HG03575 (cell line): ENCODE measurements at regions not wholly inside any gene's neighbourhood (a gene's known extent, or its start where the extent isn't known, plus 50 kb on each side); places are given as distances from the start of the nearest gene placed in this dataset.

Experiments
- ATAC-seq: cut with Tn5 transposase; IDR thresholded peaks from one replicate; pipeline ENCODE4 v1.9.1; 2021; ENCODE audit not compliant: unreplicated experiment, insufficient number of reproducible peaks, low FRiP score; ENCODE audit errors: extremely low read depth

DNA sequence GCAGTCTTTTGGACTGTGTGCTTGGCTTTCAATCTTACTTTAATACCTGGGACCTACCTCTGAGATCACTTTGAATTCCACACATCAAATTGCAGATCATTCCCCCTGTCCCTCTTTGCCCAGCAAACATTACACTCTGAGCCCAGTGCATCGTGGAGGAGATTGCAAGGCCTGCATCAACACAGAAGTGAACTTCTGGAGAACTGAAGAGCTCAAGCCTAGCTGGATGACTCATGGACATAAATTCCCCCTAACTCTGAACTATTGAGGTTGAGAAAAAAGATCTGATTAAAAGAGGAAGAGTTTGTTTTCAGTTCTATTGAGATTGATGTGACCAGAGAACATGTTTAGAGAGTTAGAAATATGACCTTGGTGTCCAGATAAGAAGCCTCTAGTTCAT lies 316.0 kb upstream of the DMAC1 start:
- no peak for ATAC-seq

DNA sequence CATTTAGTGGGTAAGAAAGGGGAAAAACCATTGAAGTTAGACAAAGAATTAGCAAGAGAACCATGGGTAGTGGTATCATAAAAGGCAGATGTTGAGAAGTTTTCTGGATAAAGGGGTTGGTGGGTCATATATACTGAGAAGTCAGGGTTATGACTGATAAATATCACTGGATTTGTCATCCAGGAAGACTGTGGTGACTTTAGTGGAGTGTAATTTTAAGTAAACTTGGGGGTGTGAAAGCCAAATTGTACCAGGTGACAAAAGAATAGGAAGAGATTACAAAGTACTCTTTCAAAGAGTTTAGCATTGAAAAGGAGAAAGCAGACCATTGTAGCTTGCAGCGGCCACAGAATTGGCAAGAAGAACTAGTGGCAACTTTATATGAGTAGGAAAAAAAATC lies 315.2 kb upstream of the DMAC1 start:
- ATAC-seq, result no peak

DNA sequence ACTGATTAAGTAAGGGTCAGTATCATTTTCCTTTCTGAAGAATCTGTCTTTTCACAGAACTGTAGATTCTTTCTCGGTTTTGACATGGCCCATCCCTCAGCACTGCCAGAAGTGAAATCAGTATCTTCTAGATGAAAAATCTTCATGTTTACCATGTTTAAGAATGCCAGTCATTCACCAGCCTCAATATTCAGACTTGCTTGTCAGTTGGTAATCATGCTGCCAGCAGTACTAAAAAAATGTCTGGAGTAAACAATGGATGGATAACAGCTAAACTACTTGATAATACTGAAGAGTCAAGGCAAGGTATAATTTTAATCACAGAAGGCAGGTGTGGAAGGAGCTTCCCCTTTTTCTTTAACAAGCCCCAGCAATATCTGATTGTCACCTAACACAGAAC lies 306.8 kb upstream of the DMAC1 start:
- no peak for ATAC-seq

- no peak for ATAC-seq
These were observed 302.0 kb upstream of the DMAC1 start for GRCh38 chr9:8101607-8102006.

- no peak for ATAC-seq
These were observed 296.5 kb upstream of the DMAC1 start for GRCh38 chr9:8096091-8096490.

- ATAC-seq, result no peak
These were observed 296.1 kb upstream of the DMAC1 start for GRCh38 chr9:8095672-8096086.

DNA sequence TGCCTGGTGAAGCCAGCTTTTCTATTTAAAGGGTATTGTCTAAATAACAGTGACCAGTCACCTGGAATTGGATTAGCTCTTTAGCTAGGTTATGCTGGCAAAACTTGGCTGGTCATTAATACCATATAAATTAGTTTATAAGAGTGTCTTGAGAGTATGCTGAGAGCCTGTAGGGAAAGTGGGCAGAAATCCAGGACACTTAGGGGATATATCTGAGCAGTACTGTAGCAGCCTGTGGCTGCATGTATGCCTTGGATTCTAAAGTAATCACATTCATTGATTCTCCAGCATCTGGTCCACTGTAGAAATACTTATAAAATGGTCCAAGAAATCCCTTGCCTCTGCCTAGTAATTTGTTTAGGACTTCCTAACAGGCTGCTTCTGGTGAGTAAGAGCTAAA lies 288.9 kb upstream of the DMAC1 start:
- ATAC-seq, result no peak

GRCh38 chr9:8085986-8086385 lies 286.4 kb upstream of the DMAC1 start:
- no peak for ATAC-seq

DNA sequence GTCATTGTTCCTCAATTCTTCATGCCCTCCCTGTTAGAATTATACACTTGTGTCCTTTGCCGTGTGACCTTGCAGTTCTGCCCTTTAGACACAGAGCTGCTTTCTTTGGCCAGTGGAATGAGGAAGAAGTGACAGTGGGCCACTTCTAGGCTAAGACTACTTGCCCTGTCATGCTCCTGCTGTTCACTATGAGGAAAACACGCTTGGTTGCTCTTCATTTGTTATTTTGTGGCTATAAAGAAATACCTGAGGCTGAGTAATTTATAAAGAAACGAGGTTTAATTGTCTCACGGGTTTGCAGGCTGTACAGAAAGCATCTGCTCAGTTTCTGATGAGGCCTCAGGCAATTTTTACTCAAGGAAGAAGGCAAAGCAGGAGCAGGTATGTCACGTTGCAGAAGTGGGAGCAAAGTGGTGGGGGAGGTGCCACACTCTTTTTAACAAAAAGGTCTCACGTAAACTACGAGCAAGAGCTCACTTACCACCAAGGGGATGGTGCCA lies 279.1 kb upstream of the DMAC1 start:
- ATAC-seq, result no peak

DNA sequence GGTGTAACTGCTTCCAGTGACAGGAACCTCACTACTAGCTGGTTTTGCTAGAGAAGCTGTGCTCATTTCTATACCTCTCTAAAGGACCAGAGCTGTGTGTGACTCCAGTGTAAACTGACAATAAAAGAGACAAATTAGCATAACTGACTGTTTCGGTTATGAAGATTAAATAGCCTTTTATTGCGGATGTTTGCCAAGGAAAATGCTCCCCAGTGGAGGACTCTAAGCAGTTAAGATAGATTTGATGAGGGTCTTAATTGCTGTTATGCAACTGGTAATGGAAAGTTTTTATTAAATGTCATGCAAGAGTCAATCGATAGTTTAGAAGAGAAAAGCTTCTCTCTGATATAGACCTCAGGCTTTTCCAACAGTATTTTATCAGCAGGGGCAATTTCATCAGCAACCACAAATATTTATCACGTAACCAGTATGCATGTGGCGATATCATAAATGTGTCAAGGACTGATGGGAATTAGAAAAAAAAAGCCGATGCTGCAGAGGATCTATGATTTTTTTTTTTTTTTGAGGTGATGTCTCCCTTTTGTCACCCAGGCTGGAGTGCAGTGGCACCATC lies 275.2 kb upstream of the DMAC1 start:
- no peak for ATAC-seq

DNA sequence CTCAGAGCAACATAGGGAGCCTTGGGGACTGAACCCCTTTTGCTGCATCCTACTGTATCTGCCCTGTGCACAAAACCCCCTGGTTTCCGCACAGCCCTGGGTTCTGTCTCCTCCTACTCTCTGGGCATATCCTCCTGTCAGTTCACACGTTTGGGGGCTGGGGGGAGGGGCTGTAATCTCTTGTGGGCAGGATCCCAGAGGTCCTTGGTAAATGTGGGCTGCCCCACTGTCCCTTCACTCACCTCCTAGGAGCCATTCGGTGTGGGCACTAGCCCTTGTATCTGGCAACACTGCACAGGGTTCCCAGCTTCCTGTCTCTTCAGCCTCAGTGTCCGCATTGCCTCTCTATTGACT lies 271.8 kb upstream of the DMAC1 start:
- ATAC-seq, result no peak

- ATAC-seq, result no peak
These were observed 271.3 kb upstream of the DMAC1 start for GRCh38 chr9:8070779-8071444.

- no peak for ATAC-seq
These were observed 262.9 kb upstream of the DMAC1 start for GRCh38 chr9:8062459-8062858.

- ATAC-seq, result no peak
These were observed 253.9 kb upstream of the DMAC1 start for GRCh38 chr9:8053501-8053900.

GRCh38 chr9:8052991-8053390 lies 253.4 kb upstream of the DMAC1 start:
- no peak for ATAC-seq

DNA sequence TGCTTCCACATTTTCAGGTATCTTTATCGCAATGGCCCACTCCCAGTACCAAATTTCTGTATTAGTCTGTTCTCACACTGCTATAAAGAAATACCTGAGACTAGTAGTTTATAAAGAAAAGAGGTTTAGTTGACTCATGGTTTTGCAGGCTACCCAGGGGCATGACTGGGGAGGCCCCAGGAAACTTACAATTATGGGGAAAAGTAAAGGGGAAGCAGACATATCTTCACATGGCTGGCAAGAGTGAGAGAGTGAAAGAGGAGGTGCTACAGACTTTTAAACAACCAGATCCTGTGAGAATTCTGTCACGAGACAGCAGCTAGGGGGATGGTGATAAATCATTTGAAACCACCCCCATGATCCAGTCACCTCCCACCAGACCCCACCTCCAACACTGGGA lies 238.2 kb upstream of the DMAC1 start:
- no peak for ATAC-seq

GRCh38 chr9:8036914-8037524 lies 237.4 kb upstream of the DMAC1 start:
- ATAC-seq, result no peak

DNA sequence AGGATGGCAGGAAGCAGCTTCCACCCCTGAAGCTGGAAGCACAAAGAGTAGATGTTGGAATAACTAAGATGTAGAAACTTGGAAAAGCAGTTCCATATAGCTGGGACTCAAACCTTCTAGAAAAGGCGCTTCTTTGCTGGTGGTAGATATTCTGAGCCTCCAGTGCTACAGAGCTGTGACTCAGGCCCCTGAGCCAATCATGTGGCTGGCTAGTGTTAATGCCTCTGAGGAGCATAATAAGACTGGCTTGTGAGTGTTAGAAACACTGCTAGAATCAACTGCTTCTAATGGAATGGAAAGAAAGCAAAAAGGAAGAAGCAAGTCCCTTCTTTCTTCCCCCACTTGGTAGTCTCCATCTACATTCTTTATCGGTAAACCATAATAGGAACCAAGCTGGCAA lies 234.2 kb upstream of the DMAC1 start:
- ATAC-seq, result no peak

- ATAC-seq, result no peak
These were observed 230.5 kb upstream of the DMAC1 start for GRCh38 chr9:8030095-8030494.

- ATAC-seq, result no peak
These were observed 227.8 kb upstream of the DMAC1 start for GRCh38 chr9:8027351-8027750.

GRCh38 chr9:8025551-8025950 lies 226.0 kb upstream of the DMAC1 start:
- ATAC-seq, result no peak
